HS-27A (cell line): ENCODE measurements at regions not wholly inside any gene's neighbourhood (a gene's known extent, or its start where the extent isn't known, plus 50 kb on each side); places are given as distances from the start of the nearest gene placed in this dataset.
"Not testable (repeated sequence)": the region's sequence is repeated elsewhere in the genome, so short reads cannot be mapped to it uniquely, and the experiment has no call there.

Experiments
- DNase-seq: peaks from one replicate; pipeline ENCODE4 v3.0.0-alpha.2; 2012; ENCODE audit warnings: low read depth, missing footprints

DNA sequence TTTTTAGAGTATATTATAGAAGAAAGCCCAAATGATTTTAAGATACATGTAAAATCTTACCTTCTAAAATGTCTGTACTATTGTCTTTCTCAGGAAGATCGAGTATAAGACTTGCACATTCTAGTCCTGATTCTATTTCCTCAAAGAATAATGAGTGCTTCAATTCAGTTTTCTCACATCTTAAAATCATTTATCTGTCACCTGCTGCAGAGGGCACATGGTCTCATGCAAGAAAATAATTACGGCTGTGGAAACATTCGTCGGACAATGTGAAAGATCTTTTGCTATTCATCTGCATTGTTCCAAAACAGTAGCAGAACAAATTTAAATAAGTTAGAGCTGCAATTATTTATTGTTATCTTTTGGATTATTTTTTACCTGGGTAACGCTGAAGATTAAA lies 1403.5 kb downstream of the PCDH9 start:
- DNase-seq: no peak

DNA sequence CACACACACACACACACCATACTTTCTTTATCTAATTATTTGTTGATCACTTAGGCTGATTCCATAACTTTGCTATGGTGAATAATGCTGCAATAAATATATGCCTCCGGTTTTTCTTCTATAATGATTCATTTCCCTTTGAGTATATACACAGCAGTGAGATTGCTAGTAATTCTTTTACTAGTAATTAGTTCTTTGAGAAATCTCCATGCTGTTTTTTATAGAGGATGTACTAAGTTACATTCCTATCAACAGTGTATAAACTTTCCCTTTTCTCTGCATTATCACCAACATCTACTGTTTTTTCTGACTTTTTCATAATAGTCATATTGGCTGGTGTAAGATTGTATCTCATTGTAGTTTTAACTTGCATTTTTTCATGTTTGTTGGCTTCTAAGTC lies 1405.1 kb downstream of the PCDH9 start:
- no peak for DNase-seq

DNA sequence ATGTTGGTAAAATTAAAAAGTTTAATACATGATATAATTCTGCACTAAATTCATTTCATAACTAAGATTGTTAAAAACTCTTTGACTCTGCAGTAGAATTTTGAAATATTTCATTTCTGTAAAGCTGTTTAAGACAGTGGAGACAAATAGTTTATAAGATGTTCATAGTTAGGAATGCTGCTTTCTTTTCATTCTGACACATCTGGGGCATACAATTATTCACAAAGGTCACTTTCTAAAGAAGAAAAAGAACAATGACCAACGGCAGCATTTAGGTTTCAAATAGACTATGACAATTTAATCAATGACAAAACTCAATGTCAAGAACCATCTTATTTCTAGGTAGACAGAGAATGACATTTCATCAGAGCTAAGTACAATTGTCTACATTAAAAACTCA lies 1422.1 kb downstream of the PCDH9 start:
- DNase-seq: peak; percentile 29

DNA sequence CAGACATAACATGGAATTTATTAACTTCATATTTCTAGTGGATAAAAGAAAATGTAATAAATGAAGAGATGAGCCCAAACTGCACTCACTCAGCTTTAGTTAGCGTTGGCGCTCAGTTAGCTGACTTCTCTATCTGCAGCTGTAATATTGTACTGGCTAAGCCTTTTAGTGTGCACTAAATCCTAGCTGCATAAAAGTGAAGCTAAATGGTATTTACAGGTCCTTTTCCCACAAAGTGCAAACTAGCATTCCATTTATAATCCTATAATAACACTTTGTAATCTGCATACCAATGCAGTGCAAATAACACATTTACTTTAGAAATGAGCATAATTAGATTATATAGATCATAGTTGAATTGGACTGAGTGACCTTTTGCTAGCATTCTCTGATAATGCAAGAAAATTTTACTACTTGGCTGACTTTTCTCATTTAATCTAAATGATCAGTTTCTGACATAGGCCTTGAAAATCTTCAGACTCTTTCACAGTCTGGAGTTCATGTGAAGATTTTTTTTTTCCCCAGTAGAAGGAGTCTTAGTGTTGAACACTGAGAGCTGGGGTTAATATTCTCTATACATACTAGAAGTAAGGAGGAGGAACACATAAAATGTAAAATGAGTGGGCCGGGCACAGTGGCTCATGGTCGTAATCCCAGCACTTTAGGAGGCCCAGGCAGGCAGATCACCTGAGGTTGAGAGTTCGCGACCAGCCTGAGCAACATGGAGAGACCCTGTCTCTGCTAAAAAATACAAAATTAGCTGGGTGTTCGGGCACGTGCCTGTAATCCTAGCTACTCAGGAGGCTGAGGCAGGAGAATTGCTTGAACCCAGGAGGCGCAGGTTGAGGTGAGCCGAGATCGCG lies 1426.4 kb downstream of the PCDH9 start:
- DNase-seq: no peak

DNA sequence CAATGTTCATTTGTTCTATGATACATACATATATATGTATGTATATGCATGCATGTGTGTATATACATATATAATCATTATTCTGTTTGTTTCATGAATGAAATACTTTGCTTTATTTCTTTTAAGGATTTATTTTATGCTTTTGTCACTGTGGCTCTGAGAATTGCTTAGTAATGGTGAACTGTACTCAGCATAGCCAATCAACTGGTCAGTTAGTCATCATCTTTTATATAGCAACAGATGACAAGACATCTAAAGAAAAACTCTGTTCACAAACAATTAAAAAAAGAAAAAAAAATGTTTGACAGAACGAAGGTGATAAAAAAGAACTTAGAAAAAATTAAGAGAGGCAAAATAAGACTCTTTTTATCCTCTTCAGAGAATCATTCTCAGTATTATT lies 1440.3 kb downstream of the PCDH9 start:
- DNase-seq: no peak

DNA sequence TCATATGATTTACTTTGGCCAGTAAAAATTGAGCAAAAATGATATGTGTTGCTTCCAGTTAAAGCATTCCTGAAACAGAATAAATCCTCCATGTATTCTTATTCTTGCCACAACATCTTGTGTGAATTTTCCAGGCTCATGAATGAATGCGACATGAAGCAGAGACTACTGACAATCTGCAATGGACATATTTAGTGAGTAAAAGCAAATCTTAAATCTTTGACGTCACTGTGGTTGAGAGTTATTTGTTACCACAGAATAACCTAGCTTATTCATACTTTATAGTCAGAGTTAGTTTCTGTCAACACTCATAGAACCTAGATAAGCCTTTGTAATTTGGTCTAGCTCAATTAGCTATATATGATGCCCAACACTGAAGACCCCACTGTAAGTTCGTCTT lies 1443.1 kb downstream of the PCDH9 start:
- DNase-seq: no peak

DNA sequence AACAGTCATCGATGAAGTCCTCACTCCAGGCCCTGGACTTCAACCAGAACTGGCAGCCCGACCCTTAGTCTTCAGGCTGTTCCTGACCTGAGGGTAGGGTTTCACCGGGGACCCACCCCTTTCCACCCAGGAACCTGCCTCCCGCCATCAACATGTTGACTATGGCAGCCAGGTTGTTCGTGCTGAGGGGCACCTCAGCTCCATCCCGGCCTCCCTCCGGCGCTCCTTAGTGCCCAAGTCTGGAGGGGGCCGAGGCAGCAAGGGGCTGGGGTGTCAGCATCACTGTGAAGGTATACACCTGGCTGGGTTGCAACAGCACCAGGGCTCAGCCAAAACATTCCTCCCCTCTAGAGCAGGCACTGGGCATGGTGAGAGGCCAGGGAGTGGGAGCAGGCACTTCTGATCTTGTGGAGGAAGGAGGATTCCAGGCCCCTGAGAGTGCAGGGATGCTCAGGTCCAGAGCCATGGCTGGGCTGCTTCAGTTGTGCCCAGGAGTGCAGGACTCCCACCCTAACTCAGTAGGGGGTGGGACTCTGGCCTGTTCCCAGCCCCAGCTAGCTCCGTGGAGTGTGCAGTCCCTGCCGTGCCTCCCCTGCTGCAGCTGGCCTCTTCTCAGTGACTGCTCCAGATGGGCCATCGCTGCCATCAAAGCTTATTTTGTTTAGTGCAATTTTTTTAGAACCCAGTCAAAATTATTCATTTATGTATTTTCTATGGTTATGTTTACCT lies 1445.9 kb downstream of the PCDH9 start:
- no peak for DNase-seq

DNA sequence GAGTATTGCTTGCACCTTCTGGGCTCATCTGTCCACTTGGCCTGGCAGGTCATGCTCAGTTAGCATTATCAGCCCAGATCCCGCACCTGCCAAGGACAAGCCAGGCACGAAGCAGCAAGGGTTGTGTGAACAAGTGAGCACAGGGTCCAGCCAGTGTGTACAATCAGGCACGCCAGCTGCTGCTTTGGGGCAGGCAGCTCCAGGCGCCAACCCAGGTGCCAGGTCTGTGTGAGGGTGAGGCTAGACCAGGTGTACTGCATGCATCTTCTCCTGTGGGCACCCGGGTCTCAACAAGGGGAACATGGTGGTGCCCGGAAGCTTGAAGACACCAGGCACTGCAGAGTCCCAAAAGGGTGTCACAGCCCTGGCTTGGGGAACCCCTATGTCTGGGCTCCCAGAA lies 1446.8 kb downstream of the PCDH9 start:
- no peak for DNase-seq

DNA sequence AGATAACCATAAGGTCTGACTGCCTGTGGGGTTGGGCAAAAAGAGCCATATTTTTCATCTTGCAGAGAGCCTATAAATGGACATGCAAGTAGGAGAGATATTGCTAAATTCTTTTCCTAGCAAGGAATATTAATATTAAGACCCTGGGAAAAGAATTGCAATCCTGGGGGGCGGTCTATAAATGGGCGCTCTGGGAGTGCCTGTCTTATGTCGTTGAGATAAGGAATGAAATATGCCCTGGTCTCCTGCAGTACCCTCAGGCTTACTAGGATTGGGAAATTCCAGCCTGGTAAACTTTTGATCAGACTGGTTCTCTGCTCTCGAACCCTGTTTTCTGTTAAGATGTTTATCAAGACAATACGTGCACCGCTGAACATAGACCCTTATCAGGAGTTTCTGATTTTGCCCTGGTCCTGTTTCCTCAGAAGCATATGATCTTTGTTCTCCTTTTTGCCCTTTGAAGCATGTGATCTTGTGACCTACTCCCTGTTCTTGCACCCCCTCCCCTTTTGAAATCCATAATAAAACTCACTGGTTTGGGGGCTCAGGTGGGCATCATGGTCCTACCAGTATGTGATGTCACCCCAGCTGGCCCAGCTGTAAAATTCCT lies 1458.3 kb downstream of the PCDH9 start:
- DNase-seq: not testable (repeated sequence)

DNA sequence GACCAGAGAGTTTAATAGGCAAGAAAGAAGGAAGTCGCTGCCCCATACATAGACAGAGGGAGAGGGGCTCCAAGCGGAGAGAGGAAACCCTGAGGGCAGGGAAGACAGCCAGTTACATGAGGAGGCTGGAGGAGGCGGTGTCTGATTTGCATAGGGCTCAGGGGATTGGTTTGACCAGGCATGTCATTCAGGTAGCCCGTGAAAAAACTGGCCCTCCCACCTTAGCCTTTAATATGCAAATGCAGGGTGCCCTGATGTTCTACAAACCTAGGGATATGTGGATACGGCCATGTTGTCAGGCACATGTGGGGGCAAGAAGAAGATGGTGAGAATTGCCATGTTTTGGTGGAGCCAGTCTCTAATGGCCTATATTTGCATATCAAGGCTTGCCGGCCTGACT lies 1461.6 kb downstream of the PCDH9 start:
- DNase-seq: no peak

DNA sequence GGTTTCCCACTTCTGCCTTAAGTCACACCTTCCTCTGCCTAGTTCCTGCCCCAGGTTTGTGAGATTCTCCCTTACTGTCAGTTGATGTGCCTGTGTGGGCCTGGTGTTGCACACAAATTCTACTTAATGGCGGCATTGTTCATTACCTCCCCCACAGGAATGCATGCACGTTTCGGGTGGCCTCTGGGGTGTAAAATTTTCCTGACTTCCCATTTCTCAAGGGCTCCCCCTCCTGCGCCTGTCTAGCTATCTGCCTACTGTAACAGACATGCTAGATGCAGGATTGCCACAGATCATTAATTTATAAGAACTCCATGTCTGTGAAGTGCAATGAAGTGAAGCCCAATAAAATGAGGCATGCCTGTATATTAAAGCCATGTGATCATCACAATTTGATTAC lies 1466.3 kb downstream of the PCDH9 start:
- DNase-seq: no peak

DNA sequence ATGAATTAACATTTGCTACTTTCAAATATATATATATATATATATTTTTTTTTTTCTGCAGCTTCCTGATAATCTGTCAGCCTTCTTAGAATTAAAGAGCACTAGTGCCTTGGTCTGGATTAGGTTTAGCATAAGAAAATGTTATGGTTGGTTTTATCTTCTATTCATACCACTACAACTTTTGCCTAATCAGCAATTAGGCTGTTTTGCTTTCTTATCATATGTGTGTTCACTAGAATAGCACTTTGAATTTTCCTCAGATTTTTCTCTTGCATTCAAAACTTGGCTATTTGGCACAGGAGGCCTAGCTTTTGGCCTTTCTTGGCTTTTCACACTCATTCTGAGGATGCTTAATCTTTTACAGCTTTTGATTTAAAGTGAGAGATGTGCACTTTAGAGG lies 1468.1 kb downstream of the PCDH9 start:
- DNase-seq: no peak

DNA sequence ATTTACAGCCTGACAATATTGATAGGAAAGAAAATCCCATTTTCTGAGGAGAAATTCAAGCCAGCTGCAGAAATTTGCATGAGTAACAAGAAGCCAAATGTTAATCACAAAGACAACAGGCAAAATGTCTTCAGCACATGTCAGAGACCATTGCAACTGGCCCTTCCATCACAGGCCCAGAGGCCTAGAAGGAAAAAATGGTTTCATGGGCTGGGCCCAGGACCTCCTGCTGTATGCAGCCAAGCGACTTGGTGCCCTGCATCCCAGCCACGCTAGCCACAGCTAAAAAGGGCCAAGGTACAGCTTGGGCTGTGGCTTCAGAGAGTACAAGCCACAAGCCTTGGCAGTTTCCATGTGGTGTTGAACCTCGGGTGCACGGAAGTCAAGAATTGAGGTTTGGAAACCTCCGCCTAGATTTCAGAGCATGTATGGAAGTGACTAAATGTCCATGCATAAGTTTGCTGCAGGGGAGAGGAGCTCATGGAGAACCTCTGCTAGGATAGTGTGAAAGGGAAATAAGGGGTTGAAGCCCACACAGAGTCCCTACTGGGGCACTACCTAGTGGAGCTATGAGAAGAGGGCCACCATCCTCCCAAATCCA lies 1474.0 kb downstream of the PCDH9 start:
- no peak for DNase-seq

DNA sequence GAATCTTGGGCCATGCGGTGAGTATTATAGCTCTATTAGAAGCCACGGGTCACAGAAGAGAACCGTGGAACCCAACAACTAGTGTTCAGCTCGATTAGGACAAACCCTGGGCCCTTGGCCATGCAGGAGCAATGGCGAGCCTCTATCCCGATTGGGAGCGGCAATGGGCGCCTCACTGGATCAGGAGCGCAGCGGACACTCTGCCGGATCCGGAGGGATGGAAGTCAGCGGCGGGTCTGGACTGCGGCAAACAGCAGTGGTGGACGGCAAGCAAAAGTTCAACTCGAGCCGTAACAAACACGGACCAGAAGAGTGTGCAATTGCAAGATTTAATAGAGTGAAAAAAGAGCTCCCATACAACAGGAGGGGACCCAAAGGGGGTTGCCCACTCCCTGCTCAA lies 1481.9 kb downstream of the PCDH9 start:
- DNase-seq: no peak

DNA sequence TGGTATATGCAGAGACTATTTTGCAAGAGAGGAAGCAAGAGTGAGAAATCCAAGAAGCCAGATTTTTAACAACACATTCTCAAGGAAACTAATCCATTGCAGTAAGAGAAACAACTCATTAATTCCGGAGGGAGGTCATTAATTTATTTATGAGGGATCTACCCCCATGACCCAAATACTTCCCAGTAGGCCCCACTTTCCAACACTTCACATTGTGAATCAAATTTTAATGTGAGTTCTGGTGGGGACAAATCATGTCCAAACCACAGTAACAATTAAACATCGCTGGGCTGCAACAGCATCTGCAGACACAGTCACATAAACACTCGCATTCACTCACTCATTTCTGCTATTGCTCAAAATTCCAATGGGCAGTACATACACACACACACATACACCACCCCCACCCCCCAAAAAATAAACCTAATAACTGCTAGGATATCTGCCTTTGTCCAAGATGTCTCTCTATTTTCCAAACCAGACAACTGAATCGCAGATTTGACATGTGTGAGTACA lies 1483.7 kb downstream of the PCDH9 start:
- DNase-seq: no peak

DNA sequence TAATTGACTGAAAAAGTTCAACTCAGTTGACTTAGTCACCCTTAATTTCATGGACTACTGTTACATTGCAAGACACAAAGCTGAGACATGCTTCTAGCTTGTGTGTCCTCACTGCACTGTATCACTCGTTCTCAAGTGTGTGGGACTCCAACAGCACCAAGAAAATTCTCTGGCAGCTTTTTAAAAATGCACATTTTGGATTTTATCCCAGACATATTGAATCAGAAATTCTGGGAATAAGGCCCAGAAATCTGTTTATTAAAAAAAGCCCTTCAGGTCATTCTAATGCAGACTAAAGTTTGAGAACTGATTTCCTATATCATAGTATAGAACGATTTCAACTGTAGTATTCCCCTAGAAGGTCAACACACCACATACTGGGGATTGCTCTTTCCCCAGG lies 1485.3 kb downstream of the PCDH9 start:
- DNase-seq: no peak

DNA sequence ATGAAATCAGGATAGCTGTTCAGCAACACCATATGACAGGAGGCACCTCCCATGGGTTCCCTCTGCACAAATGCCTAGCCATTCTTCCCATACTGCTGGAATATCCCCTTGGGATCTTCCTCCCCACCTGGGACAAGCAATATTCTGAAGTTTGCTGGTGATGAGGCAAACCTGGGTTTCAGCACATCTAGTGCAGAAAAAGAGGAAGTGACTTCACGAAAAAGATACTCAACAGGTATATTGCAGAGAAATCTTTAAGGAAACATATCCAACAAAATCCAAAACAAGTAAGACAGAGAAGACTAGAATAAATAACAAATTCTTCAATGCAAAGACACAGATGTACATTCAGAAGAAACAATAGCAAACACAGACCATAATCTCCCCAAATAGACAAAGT lies 1497.0 kb downstream of the PCDH9 start:
- no peak for DNase-seq

DNA sequence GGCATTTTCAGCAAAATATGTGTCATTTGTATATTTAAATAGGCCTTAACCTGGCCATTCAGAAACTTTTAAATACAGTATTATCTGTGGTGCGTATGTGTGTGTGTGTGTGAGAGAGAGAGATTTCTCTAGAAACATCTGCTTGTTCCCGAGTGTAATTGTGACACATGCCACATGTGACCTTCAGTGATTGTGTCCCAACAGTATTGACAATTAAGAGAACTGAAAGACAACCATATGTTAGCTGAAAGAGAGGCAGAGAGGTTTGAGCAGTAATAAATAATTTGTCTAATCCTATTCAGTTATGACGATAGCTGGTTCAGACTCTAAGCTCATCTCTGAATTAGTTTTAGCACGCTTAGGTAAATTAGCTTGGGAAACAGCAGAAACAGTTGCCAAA lies 1503.1 kb downstream of the PCDH9 start:
- DNase-seq: no peak

DNA sequence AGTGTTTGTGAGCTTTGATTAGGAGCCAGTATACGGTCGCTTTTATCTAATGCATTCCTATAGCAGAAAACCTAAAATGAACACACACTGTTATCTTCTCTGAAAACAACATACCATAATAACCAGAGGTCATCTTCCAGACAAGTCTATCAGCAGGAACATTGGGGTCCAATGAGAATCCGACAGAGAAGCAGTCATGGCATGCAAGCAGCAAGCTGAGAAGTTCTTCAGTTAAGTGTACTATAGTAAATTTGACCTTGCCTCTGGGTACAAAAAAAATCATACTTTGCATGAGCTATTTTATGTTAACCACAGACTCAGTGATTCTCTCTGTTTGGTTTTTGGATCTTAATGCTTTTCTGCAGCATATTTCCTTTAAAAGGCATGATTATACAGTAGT lies 1505.1 kb downstream of the PCDH9 start:
- no peak for DNase-seq

DNA sequence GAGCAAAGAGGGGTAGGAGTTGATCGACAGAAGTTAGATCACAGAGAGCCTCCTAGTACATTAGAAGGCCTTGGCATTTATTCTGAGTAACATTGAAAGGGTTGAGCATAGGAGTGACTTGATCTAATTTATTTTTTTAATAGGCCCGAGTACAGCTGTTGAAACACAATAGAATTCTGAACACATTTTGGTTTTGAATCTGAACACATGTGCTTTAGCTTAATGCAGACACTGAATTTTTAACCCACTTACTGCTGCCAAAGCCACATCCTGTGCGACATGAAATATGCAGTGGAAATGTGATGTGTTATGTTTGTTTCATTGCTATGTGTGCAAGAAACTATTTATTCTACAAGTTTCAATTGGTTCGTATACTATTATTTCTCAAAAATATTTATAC lies 1505.9 kb downstream of the PCDH9 start:
- no peak for DNase-seq

DNA sequence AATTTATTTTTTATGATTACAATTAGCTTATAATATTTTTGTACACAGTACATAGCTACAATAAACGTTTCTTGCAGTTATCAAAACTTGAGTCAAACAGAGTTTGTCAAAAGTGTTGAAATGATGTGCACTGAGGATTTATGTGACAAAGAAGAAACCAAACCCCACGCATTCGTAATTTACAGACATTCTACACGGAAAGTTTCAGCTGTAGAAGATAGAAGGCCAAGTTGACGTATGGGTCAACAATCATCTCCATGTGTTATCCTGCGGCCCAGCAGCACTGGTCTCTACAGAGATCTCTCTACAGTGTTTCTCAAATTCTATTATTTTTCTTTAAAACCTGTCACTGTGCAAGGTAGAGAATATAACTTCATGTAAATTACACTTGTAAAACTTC lies 1507.6 kb downstream of the PCDH9 start:
- no peak for DNase-seq

DNA sequence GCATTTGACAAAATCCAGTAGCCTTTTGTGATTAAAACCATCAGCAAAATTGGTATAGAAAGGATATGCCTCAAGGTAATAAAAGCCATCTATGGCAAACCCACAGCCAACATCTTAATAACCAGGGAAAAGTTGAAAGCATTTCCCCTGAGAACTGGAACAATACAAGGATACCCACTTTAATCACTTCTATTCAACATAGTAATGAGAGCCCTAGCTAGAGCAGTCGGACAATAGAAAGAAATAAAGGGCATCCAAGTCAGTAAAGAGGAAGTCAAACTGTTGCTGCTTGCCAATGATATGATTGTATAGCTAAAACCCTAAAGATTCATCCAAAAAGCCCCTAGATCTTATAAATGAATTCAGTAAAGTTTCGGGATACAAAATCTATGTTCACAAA lies 1510.3 kb downstream of the PCDH9 start:
- no peak for DNase-seq

DNA sequence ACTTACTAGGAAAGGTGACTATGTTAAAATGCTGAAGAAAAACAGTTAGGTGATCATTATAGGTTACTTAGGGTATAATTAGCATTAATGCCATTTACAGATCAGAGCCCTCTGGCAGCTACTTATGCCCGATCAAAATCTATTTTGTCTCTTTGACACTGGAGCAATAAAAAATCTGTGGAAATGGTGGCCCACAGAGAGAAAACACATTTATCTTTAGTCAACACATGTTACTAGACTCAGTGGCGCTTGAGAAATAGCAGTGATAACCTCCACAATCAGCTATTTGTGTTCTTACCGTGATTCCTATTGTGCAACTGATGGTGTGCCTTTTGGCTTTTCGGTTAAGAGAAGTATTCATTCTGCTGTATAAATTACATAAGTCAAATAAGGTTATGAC lies 1519.6 kb downstream of the PCDH9 start:
- DNase-seq: no peak
